Liver (tissue), 8 donors: ENCODE measurements at regions not wholly inside any gene's neighbourhood (a gene's known extent, or its start where the extent isn't known, plus 50 kb on each side); places are given as distances from the start of the nearest gene placed in this dataset.

Experiments used
- DNase-seq: peaks from one replicate; pipeline ENCODE4 v3.0.0-alpha.2; 2017; ENCODE audit warnings: low spot score
- H3K27ac ChIP-seq, 2 donors: one replicate each; pipeline ENCODE4 v1.7.0; 2013; ENCODE audit warnings: inconsistent platforms in 2 of 2, low read length in 2 of 2, control low read depth in 1 of 2, low read depth in 1 of 2, mild to moderate bottlenecking in 1 of 2
- H3K27me3 ChIP-seq, 4 donors: one replicate each; pipeline versions ENCODE4 v1.6.1 to v1.7.0; 2013; ENCODE audit warnings: low read length in 3 of 4, inconsistent platforms in 1 of 4, mild to moderate bottlenecking in 1 of 4, moderate library complexity in 1 of 4; ENCODE audit not compliant: control insufficient read depth in 4 of 4, insufficient read depth in 4 of 4
- H3K36me3 ChIP-seq, 4 donors: one replicate each; pipeline versions ENCODE4 v1.6.1 to v1.7.0; 2013; ENCODE audit warnings: low read length in 3 of 4, mild to moderate bottlenecking in 3 of 4, low read depth in 1 of 4, moderate library complexity in 1 of 4; ENCODE audit not compliant: control insufficient read depth in 4 of 4, insufficient read depth in 3 of 4
- H3K4me1 ChIP-seq, 4 donors: one replicate each; pipeline versions ENCODE4 v1.6.1 to v1.7.0; 2013; ENCODE audit warnings: low read length in 3 of 4, mild to moderate bottlenecking in 3 of 4, moderate library complexity in 1 of 4; ENCODE audit not compliant: control insufficient read depth in 4 of 4, insufficient read depth in 4 of 4
- H3K4me3 ChIP-seq, 3 donors: one replicate each; pipeline versions ENCODE4 v1.6.1 to v1.7.0; 2013; ENCODE audit warnings: low read length in 3 of 3, control low read depth in 1 of 3, low read depth in 1 of 3, mild to moderate bottlenecking in 1 of 3
- H3K9ac ChIP-seq, 2 donors: one replicate each; pipeline ENCODE4 v1.7.0; 2013; ENCODE audit warnings: low read length in 2 of 2, mild to moderate bottlenecking in 2 of 2, moderate library complexity in 2 of 2, control low read depth in 1 of 2, low read depth in 1 of 2
- H3K9me3 ChIP-seq, 4 donors: one replicate each; pipeline versions ENCODE4 v1.6.1 to v1.7.0; 2013; ENCODE audit warnings: low read length in 3 of 4; ENCODE audit not compliant: control insufficient read depth in 4 of 4
- EGR1 ChIP-seq, 2 donors: IDR thresholded peaks; 2 replicates each; pipeline ENCODE4 v1.6.1; 2016 to 2018; ENCODE audit warnings: antibody characterized with exemption in 2 of 2, low read depth in 2 of 2
- FOXA1 ChIP-seq: IDR thresholded peaks from 2 replicates; pipeline ENCODE4 v1.6.1; 2016; ENCODE audit warnings: antibody characterized with exemption
- FOXA2 ChIP-seq: IDR thresholded peaks from 2 replicates; pipeline ENCODE4 v1.6.1; 2016; ENCODE audit warnings: antibody characterized with exemption
- GABPA ChIP-seq, 2 donors: IDR thresholded peaks in 1 of 2; conservative IDR thresholded peaks in 1 of 2; 2 replicates each; pipeline ENCODE4 v1.6.1; 2016; ENCODE audit warnings: antibody characterized with exemption in 2 of 2, mild to moderate bottlenecking in 1 of 2, moderate library complexity in 1 of 2
- HNF4A ChIP-seq, 2 donors: conservative IDR thresholded peaks; 2 replicates each; pipeline ENCODE4 v1.6.1; 2016; ENCODE audit warnings: antibody characterized with exemption in 2 of 2, mild to moderate bottlenecking in 2 of 2
- HNF4G ChIP-seq: IDR thresholded peaks from 2 replicates; pipeline ENCODE4 v1.6.1; 2016; ENCODE audit warnings: antibody characterized with exemption
- NR2F2 ChIP-seq: IDR thresholded peaks from 2 replicates; pipeline ENCODE4 v1.6.1; 2016; ENCODE audit warnings: antibody characterized with exemption
- RAD21 ChIP-seq, 2 donors: IDR thresholded peaks; 2 replicates each; pipeline ENCODE4 v1.6.1; 2016; ENCODE audit warnings: antibody characterized with exemption in 2 of 2, mild to moderate bottlenecking in 2 of 2
- RXRA ChIP-seq, 2 donors: IDR thresholded peaks; 2 replicates each; pipeline ENCODE4 v1.6.1; 2017 to 2018; ENCODE audit warnings: antibody characterized with exemption in 2 of 2, mild to moderate bottlenecking in 1 of 2
- SP1 ChIP-seq: IDR thresholded peaks from 2 replicates; pipeline ENCODE4 v1.6.1; 2018; ENCODE audit warnings: antibody characterized with exemption, mild to moderate bottlenecking
- TAF1 ChIP-seq: conservative IDR thresholded peaks from 2 replicates; pipeline ENCODE4 v1.6.1; 2016; ENCODE audit warnings: antibody characterized with exemption, mild to moderate bottlenecking
- YY1 ChIP-seq: IDR thresholded peaks from 2 replicates; pipeline ENCODE4 v1.6.1; 2016; ENCODE audit warnings: antibody characterized with exemption, mild to moderate bottlenecking
- ZBTB33 ChIP-seq: IDR thresholded peaks from 2 replicates; pipeline ENCODE4 v1.6.1; 2016; ENCODE audit warnings: antibody characterized with exemption
- WGBS: extraction: QIAGEN DNeasy Blood & Tissue Kit; methylation state at CpG from one replicate; pipeline ENCODE4 v1.1.7; 2013; 5-methylcytosine and 5-hydroxymethylcytosine counted together
- TF ChIP-seq, protein P1 (sequence below): IDR thresholded peaks from 2 replicates; pipeline ENCODE4 v1.6.1; 2016; ENCODE audit warnings: antibody characterized with exemption
- TF ChIP-seq, protein P2 (sequence below): fragments of 150-350 bp; IDR thresholded peaks from 2 replicates; pipeline ENCODE4 v1.5.1; 2017; ENCODE audit warnings: improper control_type of control experiment, low read depth, low read length; ENCODE audit not compliant: missing input control
- TF ChIP-seq, protein P3 (sequence below): IDR thresholded peaks from 2 replicates; pipeline ENCODE4 v1.6.1; 2016; ENCODE audit warnings: antibody characterized with exemption
- TF ChIP-seq, protein P4 (sequence below): IDR thresholded peaks from 2 replicates; pipeline ENCODE4 v1.6.1; 2016; ENCODE audit warnings: antibody characterized with exemption, mild to moderate bottlenecking
- donor health status: healthy.
- donor health status: healthy.
- donor health status: healthy.
- donor health status: healthy.
- donor health status: healthy.

DNA sequence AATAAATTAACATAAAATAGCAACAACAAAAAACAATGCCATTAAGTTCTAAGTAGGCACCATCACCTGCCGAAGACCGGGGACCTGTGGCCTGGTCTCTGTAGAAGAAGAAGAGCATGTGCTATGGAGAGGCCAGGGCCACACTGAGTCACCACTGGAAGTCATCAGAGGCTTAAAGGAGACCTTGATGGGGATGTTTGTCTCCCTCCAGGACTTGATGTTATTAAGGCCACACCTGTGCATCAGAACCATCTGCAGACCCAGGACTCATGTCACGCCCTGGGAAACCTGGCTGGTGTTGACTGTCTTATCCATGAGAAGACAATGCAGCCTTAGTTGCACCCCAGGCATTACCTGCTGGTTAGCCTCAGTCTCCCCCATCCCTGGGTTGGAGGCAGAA, 292.3 kb downstream of the AACS start:
- DNase-seq = no peak
- Histone ChIP-seq H3K27me3 (no peaks in the 10 kb centered on the region), H3K9ac (no peak overlapping the region), H3K9me3 (no peaks in the 10 kb centered on the region), H3K4me3 (no peak overlapping the region), H3K36me3 (no peaks in the 10 kb centered on the region), H3K27ac (no peak overlapping the region), H3K4me1 (no peaks in the 10 kb centered on the region)
- TF ChIP-seq GABPA (IDR thresholded peaks at IDR 0.05 in 1 of 2, conservative IDR thresholded peaks at IDR 0.05 in 1 of 2) (no peak), FOXA2 (no peak), TAF1 (no peak), FOXA1 (no peak), RXRA (IDR thresholded peaks at IDR 0.05) (no peak), NR2F2 (no peak), EGR1 (IDR thresholded peaks at IDR 0.05; ENCODE audit: low read depth in 2 of 2) (no peak), YY1 (no peak), ZBTB33 (no peak), SP1 (no peak), HNF4A (conservative IDR thresholded peaks at IDR 0.05) (no peak), HNF4G (no peak), RAD21 (IDR thresholded peaks at IDR 0.05) (no peak)
- TF ChIP-seq, protein P1, sequence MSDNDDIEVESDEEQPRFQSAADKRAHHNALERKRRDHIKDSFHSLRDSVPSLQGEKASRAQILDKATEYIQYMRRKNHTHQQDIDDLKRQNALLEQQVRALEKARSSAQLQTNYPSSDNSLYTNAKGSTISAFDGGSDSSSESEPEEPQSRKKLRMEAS = no peak
- TF ChIP-seq, protein P2, sequence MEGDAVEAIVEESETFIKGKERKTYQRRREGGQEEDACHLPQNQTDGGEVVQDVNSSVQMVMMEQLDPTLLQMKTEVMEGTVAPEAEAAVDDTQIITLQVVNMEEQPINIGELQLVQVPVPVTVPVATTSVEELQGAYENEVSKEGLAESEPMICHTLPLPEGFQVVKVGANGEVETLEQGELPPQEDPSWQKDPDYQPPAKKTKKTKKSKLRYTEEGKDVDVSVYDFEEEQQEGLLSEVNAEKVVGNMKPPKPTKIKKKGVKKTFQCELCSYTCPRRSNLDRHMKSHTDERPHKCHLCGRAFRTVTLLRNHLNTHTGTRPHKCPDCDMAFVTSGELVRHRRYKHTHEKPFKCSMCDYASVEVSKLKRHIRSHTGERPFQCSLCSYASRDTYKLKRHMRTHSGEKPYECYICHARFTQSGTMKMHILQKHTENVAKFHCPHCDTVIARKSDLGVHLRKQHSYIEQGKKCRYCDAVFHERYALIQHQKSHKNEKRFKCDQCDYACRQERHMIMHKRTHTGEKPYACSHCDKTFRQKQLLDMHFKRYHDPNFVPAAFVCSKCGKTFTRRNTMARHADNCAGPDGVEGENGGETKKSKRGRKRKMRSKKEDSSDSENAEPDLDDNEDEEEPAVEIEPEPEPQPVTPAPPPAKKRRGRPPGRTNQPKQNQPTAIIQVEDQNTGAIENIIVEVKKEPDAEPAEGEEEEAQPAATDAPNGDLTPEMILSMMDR = no peak
- TF ChIP-seq, protein P3, sequence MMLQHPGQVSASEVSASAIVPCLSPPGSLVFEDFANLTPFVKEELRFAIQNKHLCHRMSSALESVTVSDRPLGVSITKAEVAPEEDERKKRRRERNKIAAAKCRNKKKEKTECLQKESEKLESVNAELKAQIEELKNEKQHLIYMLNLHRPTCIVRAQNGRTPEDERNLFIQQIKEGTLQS = no peak
- TF ChIP-seq, protein P4, sequence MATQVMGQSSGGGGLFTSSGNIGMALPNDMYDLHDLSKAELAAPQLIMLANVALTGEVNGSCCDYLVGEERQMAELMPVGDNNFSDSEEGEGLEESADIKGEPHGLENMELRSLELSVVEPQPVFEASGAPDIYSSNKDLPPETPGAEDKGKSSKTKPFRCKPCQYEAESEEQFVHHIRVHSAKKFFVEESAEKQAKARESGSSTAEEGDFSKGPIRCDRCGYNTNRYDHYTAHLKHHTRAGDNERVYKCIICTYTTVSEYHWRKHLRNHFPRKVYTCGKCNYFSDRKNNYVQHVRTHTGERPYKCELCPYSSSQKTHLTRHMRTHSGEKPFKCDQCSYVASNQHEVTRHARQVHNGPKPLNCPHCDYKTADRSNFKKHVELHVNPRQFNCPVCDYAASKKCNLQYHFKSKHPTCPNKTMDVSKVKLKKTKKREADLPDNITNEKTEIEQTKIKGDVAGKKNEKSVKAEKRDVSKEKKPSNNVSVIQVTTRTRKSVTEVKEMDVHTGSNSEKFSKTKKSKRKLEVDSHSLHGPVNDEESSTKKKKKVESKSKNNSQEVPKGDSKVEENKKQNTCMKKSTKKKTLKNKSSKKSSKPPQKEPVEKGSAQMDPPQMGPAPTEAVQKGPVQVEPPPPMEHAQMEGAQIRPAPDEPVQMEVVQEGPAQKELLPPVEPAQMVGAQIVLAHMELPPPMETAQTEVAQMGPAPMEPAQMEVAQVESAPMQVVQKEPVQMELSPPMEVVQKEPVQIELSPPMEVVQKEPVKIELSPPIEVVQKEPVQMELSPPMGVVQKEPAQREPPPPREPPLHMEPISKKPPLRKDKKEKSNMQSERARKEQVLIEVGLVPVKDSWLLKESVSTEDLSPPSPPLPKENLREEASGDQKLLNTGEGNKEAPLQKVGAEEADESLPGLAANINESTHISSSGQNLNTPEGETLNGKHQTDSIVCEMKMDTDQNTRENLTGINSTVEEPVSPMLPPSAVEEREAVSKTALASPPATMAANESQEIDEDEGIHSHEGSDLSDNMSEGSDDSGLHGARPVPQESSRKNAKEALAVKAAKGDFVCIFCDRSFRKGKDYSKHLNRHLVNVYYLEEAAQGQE = no peak
- WGBS = 95% methylated on average over 3 of the region's 3 CpGs

DNA sequence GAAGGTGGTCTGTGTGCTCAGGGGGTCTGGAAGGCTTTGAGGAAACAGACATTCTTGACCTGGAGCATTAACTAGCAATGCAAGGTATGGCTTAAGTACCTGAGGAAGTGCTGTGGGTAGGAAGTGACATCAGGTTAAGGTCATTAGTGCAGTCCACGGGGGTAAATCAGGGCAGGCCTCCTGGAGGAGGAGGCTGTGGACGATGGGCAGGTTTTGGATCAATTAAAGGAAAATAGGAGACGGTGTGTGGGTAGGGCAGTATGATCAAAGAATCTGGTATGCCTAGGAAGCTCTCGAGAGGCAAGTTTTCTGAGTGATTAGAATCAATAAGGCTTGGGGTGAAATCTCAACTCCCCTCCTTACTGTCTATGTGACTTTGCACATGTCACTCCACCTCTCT, 295.3 kb downstream of the AACS start:
- Histone ChIP-seq H3K9ac (no peak overlapping the region), H3K27me3 (no peaks in the 10 kb centered on the region), H3K4me3 (no peak overlapping the region), H3K36me3 (no peaks in the 10 kb centered on the region), H3K27ac (no peak overlapping the region), H3K9me3 (no peaks in the 10 kb centered on the region), H3K4me1 (no peaks in the 10 kb centered on the region)
- WGBS = 76% methylated on average over 4 of the region's 4 CpGs
- TF ChIP-seq, protein P2 = no peak
- TF ChIP-seq, protein P1 = no peak
- TF ChIP-seq, protein P3 = no peak
- no peak for DNase-seq
